Mesenchymal stem cell (in vitro differentiated cells and primary cell): ENCODE measurements at regions not wholly inside any gene's neighbourhood (a gene's known extent, or its start where the extent isn't known, plus 50 kb on each side); places are given as distances from the start of the nearest gene placed in this dataset.

Experiments
- DNase-seq: peaks from one replicate; pipeline ENCODE4 v3.0.0-alpha.2; 2013
- H2AFZ ChIP-seq: one replicate; pipeline ENCODE4 v1.6.1; 2013; ENCODE audit warnings: low read depth, mild to moderate bottlenecking, control low read depth, inconsistent platforms, low read length, moderate library complexity
- H2AK5ac ChIP-seq: 2 replicates; pipeline ENCODE4 v1.6.1; 2013; ENCODE audit warnings: low read length, moderate library complexity, mild to moderate bottlenecking, inconsistent platforms; ENCODE audit not compliant: severe bottlenecking
- H2BK120ac ChIP-seq: one replicate; pipeline ENCODE4 v1.6.1; 2013; ENCODE audit warnings: low read depth, mild to moderate bottlenecking, inconsistent platforms, low read length, moderate library complexity
- H2BK12ac ChIP-seq, 2 experiments: one replicate each; pipeline ENCODE4 v1.6.1; 2013; ENCODE audit warnings: inconsistent platforms in 2 of 2, low read length in 2 of 2, mild to moderate bottlenecking in 2 of 2, moderate library complexity in 2 of 2, control low read depth in 1 of 2
- H2BK15ac ChIP-seq: one replicate; pipeline ENCODE4 v1.6.1; 2013; ENCODE audit warnings: mild to moderate bottlenecking, low read depth, inconsistent platforms; ENCODE audit not compliant: poor library complexity, severe bottlenecking
- H2BK5ac ChIP-seq: 2 replicates; pipeline ENCODE4 v1.6.1; 2013; ENCODE audit warnings: low read depth, mild to moderate bottlenecking, low read length, control low read depth, inconsistent platforms; ENCODE audit not compliant: poor library complexity, severe bottlenecking
- H3K14ac ChIP-seq, 2 experiments: one replicate each; pipeline ENCODE4 v1.6.1; 2013; ENCODE audit warnings: inconsistent platforms in 2 of 2, low read length in 2 of 2, control low read depth in 1 of 2, mild to moderate bottlenecking in 1 of 2, moderate library complexity in 1 of 2
- H3K18ac ChIP-seq, 2 experiments: one replicate each; pipeline ENCODE4 v1.6.1; 2013; ENCODE audit warnings: inconsistent platforms in 2 of 2, low read length in 2 of 2, control low read depth in 1 of 2, low read depth in 1 of 2, mild to moderate bottlenecking in 1 of 2
- H3K23ac ChIP-seq, 2 experiments: one replicate each; pipeline ENCODE4 v1.6.1; 2013; ENCODE audit warnings: inconsistent platforms in 2 of 2, low read length in 2 of 2, mild to moderate bottlenecking in 2 of 2, moderate library complexity in 2 of 2, control low read depth in 1 of 2
- H3K27ac ChIP-seq: 2 replicates; pipeline ENCODE4 v1.5.1; 2013; ENCODE audit warnings: mild to moderate bottlenecking, moderate library complexity, low read length, control low read depth, inconsistent platforms; ENCODE audit not compliant: poor library complexity, severe bottlenecking
- H3K27me3 ChIP-seq, 2 experiments: 2 replicates each; pipeline versions ENCODE4 v1.6.1 to v1.7.0; 2013; ENCODE audit warnings: low read length in 2 of 2, mild to moderate bottlenecking in 2 of 2, moderate library complexity in 2 of 2, control low read depth in 1 of 2, inconsistent platforms in 1 of 2; ENCODE audit not compliant: control insufficient read depth in 1 of 2, insufficient read depth in 1 of 2
- H3K36me3 ChIP-seq, 2 experiments: 2 replicates each; pipeline versions ENCODE4 v1.6.1 to v1.7.0; 2013; ENCODE audit warnings: low read length in 2 of 2, control low read depth in 1 of 2, inconsistent platforms in 1 of 2, low read depth in 1 of 2, mild to moderate bottlenecking in 1 of 2; ENCODE audit not compliant: insufficient read depth in 2 of 2, control insufficient read depth in 1 of 2
- H3K4ac ChIP-seq, 2 experiments: one replicate each; pipeline ENCODE4 v1.6.1; 2013; ENCODE audit warnings: inconsistent platforms in 2 of 2, low read length in 2 of 2, mild to moderate bottlenecking in 2 of 2, moderate library complexity in 2 of 2, control low read depth in 1 of 2, low read depth in 1 of 2
- H3K4me1 ChIP-seq: 2 replicates; pipeline ENCODE4 v1.6.1; 2013; ENCODE audit warnings: low read depth, low read length, control low read depth; ENCODE audit not compliant: control insufficient read depth, insufficient read depth
- H3K4me2 ChIP-seq: 2 replicates; pipeline ENCODE4 v1.6.1; 2013; ENCODE audit warnings: low read length, mild to moderate bottlenecking, inconsistent platforms; ENCODE audit not compliant: poor library complexity, severe bottlenecking
- H3K4me3 ChIP-seq, 2 experiments: 2 replicates each; pipeline versions ENCODE4 v1.5.1 to v1.7.0; 2013; ENCODE audit warnings: low read length in 2 of 2, mild to moderate bottlenecking in 2 of 2, control low read depth in 1 of 2, low read depth in 1 of 2; ENCODE audit not compliant: insufficient read depth in 1 of 2
- H3K79me1 ChIP-seq: replicated peaks from 2 replicates; pipeline ENCODE4 v1.6.1; 2013; ENCODE audit warnings: mild to moderate bottlenecking, control low read depth, low read length, inconsistent platforms; ENCODE audit not compliant: poor library complexity, severe bottlenecking
- H3K9ac ChIP-seq: 2 replicates; pipeline ENCODE4 v1.7.0; 2013; ENCODE audit warnings: mild to moderate bottlenecking, low read length, moderate library complexity
- H3K9me3 ChIP-seq: 2 replicates; pipeline ENCODE4 v1.7.0; 2013; ENCODE audit warnings: mild to moderate bottlenecking, low read length; ENCODE audit not compliant: control insufficient read depth
- H4K8ac ChIP-seq: one replicate; pipeline ENCODE4 v1.6.1; 2013; ENCODE audit warnings: inconsistent platforms, mild to moderate bottlenecking, low read length, moderate library complexity
- H4K91ac ChIP-seq: one replicate; pipeline ENCODE4 v1.6.1; 2013; ENCODE audit warnings: mild to moderate bottlenecking, low read length, inconsistent platforms
- WGBS: methylation state at CpG from one replicate; pipeline ENCODE4 v1.1.7; 2013; ENCODE audit warnings: mixed read lengths; 5-methylcytosine and 5-hydroxymethylcytosine counted together

- 76% methylated on average over 4 of the region's 4 CpGs for WGBS
- Histone ChIP-seq H2BK5ac (no peak overlapping the region), H3K36me3 (no peaks in the 10 kb centered on the region), H2BK12ac (no peak overlapping the region), H3K4me1 (no peaks in the 10 kb centered on the region), H3K4me2 (no peak overlapping the region), H3K14ac (no peak overlapping the region), H2AFZ (no peak overlapping the region), H3K27ac (no peak overlapping the region), H4K91ac (no peak overlapping the region), H4K8ac (no peak overlapping the region), H3K27me3 (no peaks in the 10 kb centered on the region), H3K4ac (no peak overlapping the region), H3K18ac (no peak overlapping the region), H3K23ac (no peak overlapping the region), H2BK120ac (no peak overlapping the region), H3K9ac (no peak overlapping the region), H3K9me3 (peaks cover 13% of the 10 kb centered on the region), H2BK15ac (no peak overlapping the region), H2AK5ac (no peak overlapping the region), H3K4me3 (no peak overlapping the region), H3K79me1 (no peaks in the 10 kb centered on the region)
- DNase-seq = no peak
Observed at GRCh38 chr2:175539122-175539521, 357.6 kb upstream of the ATP5MC3 start.

GRCh38 chr2:175536059-175536458 is 354.5 kb upstream of the ATP5MC3 start:
- no peak overlapping the region for H2BK15ac ChIP-seq
- no peaks in the 10 kb centered on the region for H3K79me1 ChIP-seq
- peaks cover 9% of the 10 kb centered on the region for H3K9me3 ChIP-seq
- no peak overlapping the region for H3K4me2 ChIP-seq
- H2BK120ac ChIP-seq = no peak overlapping the region
- no peak for DNase-seq
- H3K36me3 ChIP-seq = no peaks in the 10 kb centered on the region
- H3K27me3 ChIP-seq = no peaks in the 10 kb centered on the region
- H3K4me1 ChIP-seq = no peaks in the 10 kb centered on the region
- H3K27ac ChIP-seq = no peak overlapping the region
- no peak overlapping the region for H3K9ac ChIP-seq
- no peak overlapping the region for H3K4me3 ChIP-seq
- H2BK5ac ChIP-seq = no peak overlapping the region
- H2AK5ac ChIP-seq = no peak overlapping the region
- H3K14ac ChIP-seq = no peak overlapping the region
- H4K8ac ChIP-seq = no peak overlapping the region
- H2AFZ ChIP-seq = no peak overlapping the region
- WGBS = 38% methylated on average over 1 of the region's 1 CpG
- H2BK12ac ChIP-seq = no peak overlapping the region
- no peak overlapping the region for H3K23ac ChIP-seq
- H3K4ac ChIP-seq = no peak overlapping the region
- H3K18ac ChIP-seq = no peak overlapping the region
- no peak overlapping the region for H4K91ac ChIP-seq

DNA sequence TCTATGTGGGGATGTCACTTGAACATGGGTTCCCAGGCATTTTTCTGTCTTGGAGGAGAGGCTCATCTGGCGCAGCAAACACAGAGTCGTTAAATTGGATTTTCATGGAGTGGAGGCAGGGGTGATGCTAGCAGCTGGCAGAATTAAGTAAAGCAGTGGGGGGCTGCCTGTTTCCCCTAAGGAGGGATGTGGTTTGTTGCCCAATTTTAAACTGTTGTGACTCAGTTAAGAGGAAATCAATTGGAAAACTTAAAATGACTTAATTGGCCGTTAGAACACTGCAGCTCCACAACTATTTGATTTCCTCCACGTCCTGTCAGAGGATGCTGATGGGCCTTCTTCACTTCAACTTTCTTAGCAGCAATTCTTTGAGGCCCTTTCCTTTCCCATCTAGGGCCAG is 354.1 kb upstream of the ATP5MC3 start:
- Histone ChIP-seq H3K18ac (no peak overlapping the region), H2AFZ (no peak overlapping the region), H2BK15ac (no peak overlapping the region), H3K9ac (no peak overlapping the region), H2BK5ac (no peak overlapping the region), H3K27ac (no peak overlapping the region), H4K91ac (no peak overlapping the region), H4K8ac (no peak overlapping the region), H2AK5ac (no peak overlapping the region), H3K4me3 (no peak overlapping the region), H3K4me2 (no peak overlapping the region), H3K23ac (no peak overlapping the region), H2BK120ac (no peak overlapping the region), H3K4me1 (no peaks in the 10 kb centered on the region), H2BK12ac (no peak overlapping the region), H3K9me3 (peaks cover 9% of the 10 kb centered on the region), H3K36me3 (no peaks in the 10 kb centered on the region), H3K79me1 (no peaks in the 10 kb centered on the region), H3K27me3 (no peaks in the 10 kb centered on the region), H3K4ac (no peak overlapping the region), H3K14ac (no peak overlapping the region)
- DNase-seq = no peak
- 77% methylated on average over 4 of the region's 4 CpGs for WGBS

- H2BK120ac ChIP-seq = no peak overlapping the region
- no peaks in the 10 kb centered on the region for H3K27me3 ChIP-seq
Observed at GRCh38 chr2:175525975-175526374, 344.5 kb upstream of the ATP5MC3 start.

More at GRCh38 chr2:175525975-175526374, 344.5 kb upstream of the ATP5MC3 start:
- Histone ChIP-seq H3K4me2 (no peak overlapping the region), H3K4me1 (no peaks in the 10 kb centered on the region), H3K9me3 (no peaks in the 10 kb centered on the region), H2AK5ac (no peak overlapping the region), H3K36me3 (no peaks in the 10 kb centered on the region), H2BK12ac (no peak overlapping the region), H3K14ac (no peak overlapping the region), H3K9ac (no peak overlapping the region), H3K18ac (no peak overlapping the region), H3K23ac (no peak overlapping the region), H3K27ac (no peak overlapping the region), H4K91ac (no peak overlapping the region), H4K8ac (no peak overlapping the region), H2BK15ac (no peak overlapping the region), H3K4me3 (no peak overlapping the region), H2AFZ (no peak overlapping the region), H2BK5ac (no peak overlapping the region), H3K4ac (no peak overlapping the region), H3K79me1 (no peaks in the 10 kb centered on the region)
- 63% methylated on average over 1 of the region's 1 CpG for WGBS
- no peak for DNase-seq
